ENCODE measurements at regions not wholly inside any gene's neighbourhood (a gene's known extent, or its start where the extent isn't known, plus 50 kb on each side); places are given as distances from the start of the nearest gene placed in this dataset.

- TF ChIP-seq POLR2A (IDR thresholded peaks at IDR 0.05), result no peak
- no peak for TF ChIP-seq POLR2AphosphoS5 (IDR thresholded peaks at IDR 0.05)
- no peak for TF ChIP-seq CTCF (IDR thresholded peaks at IDR 0.05)
- no peak for TF ChIP-seq EP300 (IDR thresholded peaks at IDR 0.05; ENCODE audit: low read depth)
- H3K36me3 ChIP-seq, result no peaks in the 10 kb centered on the region
- 77 to 82% methylated on average over 2 of the region's 2 CpGs for WGBS, 2 donors (ENCODE audit: low coverage in 1 of 2)
- H3K27me3 ChIP-seq, result no peaks in the 10 kb centered on the region
- DNase-seq, result no peak
- no peaks in the 10 kb centered on the region for H3K4me1 ChIP-seq
- H3K4me3 ChIP-seq, result no peak overlapping the region
- H3K27ac ChIP-seq, result no peak overlapping the region
- in situ Hi-C loops (cut with MboI; ENCODE audit: low pct_ligation_motif_present in 1 of 4, low pct_unique_long_range_greater_than_20kb in 1 of 4, low sequenced_read_pairs in 3 of 4), result no loop called here
- intact Hi-C loops (cut with DNase I; ENCODE audit: low total_unique reads), result no loop called here
- H3K9me3 ChIP-seq, result no peaks in the 10 kb centered on the region
Measured at GRCh38 chr3:75115695-75116094, 501.2 kb upstream of the CNTN3 start.

DNA sequence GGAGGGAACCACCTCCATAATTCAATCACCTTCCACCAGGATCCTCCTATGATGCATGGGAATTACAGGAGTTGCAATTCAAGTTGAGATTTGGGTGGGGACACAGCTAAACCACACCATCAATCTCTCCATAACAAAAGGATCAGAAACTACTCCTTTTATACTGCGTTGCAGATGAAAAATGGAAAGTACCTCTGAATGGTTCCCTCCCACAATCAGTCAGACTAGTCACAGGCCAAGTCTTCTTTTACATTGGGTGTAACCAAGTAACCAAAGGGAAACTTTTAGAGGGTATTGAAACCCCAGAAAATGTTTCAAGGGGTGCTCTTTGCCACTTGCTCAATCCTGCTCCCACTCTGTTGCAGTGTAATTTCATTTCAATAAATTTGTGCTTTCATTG, 504.3 kb upstream of the CNTN3 start:
- TF ChIP-seq CTCF (IDR thresholded peaks at IDR 0.05) (no peak), POLR2AphosphoS5 (IDR thresholded peaks at IDR 0.05) (no peak), POLR2A (IDR thresholded peaks at IDR 0.05) (no peak)
- Histone ChIP-seq H3K36me3 (no peaks in the 10 kb centered on the region), H3K27me3 (no peaks in the 10 kb centered on the region), H3K27ac (no peak overlapping the region), H3K4me1 (no peaks in the 10 kb centered on the region), H3K9me3 (no peaks in the 10 kb centered on the region), H3K4me3 (no peak overlapping the region)
- 80 to 100% methylated on average over 1 of the region's 1 CpG for WGBS, 2 donors (ENCODE audit: low coverage in 1 of 2)
- intact Hi-C loops (cut with DNase I; ENCODE audit: low total_unique reads), result no loop called here
- in situ Hi-C loops (cut with MboI; ENCODE audit: low pct_ligation_motif_present in 1 of 4, low pct_unique_long_range_greater_than_20kb in 1 of 4, low sequenced_read_pairs in 3 of 4), result no loop called here
- DNase-seq, result no peak

GRCh38 chr3:75126556-75126955, 512.1 kb upstream of the CNTN3 start:
- no peaks in the 10 kb centered on the region for H3K4me1 ChIP-seq
- in situ Hi-C loops (cut with MboI; ENCODE audit: low pct_ligation_motif_present in 1 of 4, low pct_unique_long_range_greater_than_20kb in 1 of 4, low sequenced_read_pairs in 3 of 4) (no loop called here), intact Hi-C loops (cut with DNase I; ENCODE audit: low total_unique reads) (no loop called here)
- no peak overlapping the region for H3K27ac ChIP-seq
- no peaks in the 10 kb centered on the region for H3K36me3 ChIP-seq
- TF ChIP-seq POLR2A (IDR thresholded peaks at IDR 0.05) (no peak), POLR2AphosphoS5 (IDR thresholded peaks at IDR 0.05) (no peak), EP300 (IDR thresholded peaks at IDR 0.05; ENCODE audit: low read depth) (no peak), CTCF (IDR thresholded peaks at IDR 0.05) (no peak)
- no peak for DNase-seq
- H3K27me3 ChIP-seq, result no peaks in the 10 kb centered on the region
- no peak overlapping the region for H3K4me3 ChIP-seq
- no peaks in the 10 kb centered on the region for H3K9me3 ChIP-seq

DNA sequence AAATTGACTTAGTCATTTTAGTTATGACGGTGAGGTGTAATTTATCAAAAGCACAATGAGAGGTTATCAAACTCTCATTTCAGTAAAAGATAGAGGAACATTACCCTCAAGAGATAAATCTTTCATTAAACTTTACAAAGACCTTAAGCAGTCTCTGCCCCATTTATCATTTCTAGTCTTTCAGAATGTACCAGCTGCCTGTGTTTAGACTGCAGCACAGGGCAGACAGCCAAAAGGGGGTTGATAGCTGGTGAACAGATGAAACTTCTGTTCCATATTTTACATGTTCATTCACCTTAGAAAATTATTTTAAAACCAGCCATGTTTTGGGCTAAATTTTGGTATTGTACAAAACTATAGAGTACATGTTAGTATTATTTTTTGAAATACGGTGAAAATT, 514.6 kb upstream of the CNTN3 start:
- Histone ChIP-seq H3K36me3 (no peaks in the 10 kb centered on the region), H3K27ac (no peak overlapping the region), H3K9me3 (no peaks in the 10 kb centered on the region), H3K27me3 (no peaks in the 10 kb centered on the region), H3K4me3 (no peak overlapping the region), H3K4me1 (no peaks in the 10 kb centered on the region)
- in situ Hi-C loops (cut with MboI; ENCODE audit: low pct_ligation_motif_present in 1 of 4, low pct_unique_long_range_greater_than_20kb in 1 of 4, low sequenced_read_pairs in 3 of 4) (no loop called here), intact Hi-C loops (cut with DNase I; ENCODE audit: low total_unique reads) (no loop called here)
- TF ChIP-seq CTCF (IDR thresholded peaks at IDR 0.05) (no peak), EP300 (IDR thresholded peaks at IDR 0.05; ENCODE audit: low read depth) (no peak), POLR2A (IDR thresholded peaks at IDR 0.05) (no peak), POLR2AphosphoS5 (IDR thresholded peaks at IDR 0.05) (no peak)
- no peak for DNase-seq
- WGBS, 2 donors (ENCODE audit: low coverage in 1 of 2), result 77 to 86% methylated on average over 2 of the region's 2 CpGs
